ENCODE measurements at regions not wholly inside any gene's neighbourhood (a gene's known extent, or its start where the extent isn't known, plus 50 kb on each side); places are given as distances from the start of the nearest gene placed in this dataset.
"Not testable (repeated sequence)": the region's sequence is repeated elsewhere in the genome, so short reads cannot be mapped to it uniquely, and the experiment has no call there.

- Histone ChIP-seq H3K9ac (ENCODE audit: insufficient read length) (no peak overlapping the region), H3K9me3 (ENCODE audit: low read depth, low read length) (no peaks in the 10 kb centered on the region), H3K36me3 (ENCODE audit: insufficient read depth, low read length) (no peaks in the 10 kb centered on the region), H3K27ac (no peak overlapping the region), H3K4me3 (no peak overlapping the region)
- TF ChIP-seq EZH2 (IDR thresholded peaks at IDR 0.05) (no peak), POLR2AphosphoS5 (IDR thresholded peaks at IDR 0.05; ENCODE audit: borderline replicate concordance, low read depth, low read length) (no peak)
- no peak for DNase-seq (ENCODE audit: low read depth, low spot score)
These were observed 104.0 kb upstream of the CPM start for GRCh38 chr12:69036999-69037398.

GRCh38 chr12:69039911-69040310 lies 106.9 kb upstream of the CPM start:
- no peak overlapping the region for H3K27ac ChIP-seq
- TF ChIP-seq POLR2AphosphoS5 (IDR thresholded peaks at IDR 0.05; ENCODE audit: borderline replicate concordance, low read depth, low read length): no peak
- TF ChIP-seq FOXP2 (optimal IDR thresholded peaks at IDR 0.05; ENCODE audit: control extremely low read depth, extremely low read length, insufficient read depth): no peak
- no peak for TF ChIP-seq EZH2 (IDR thresholded peaks at IDR 0.05)
- no peak for DNase-seq (ENCODE audit: low read depth, low spot score)
- no peaks in the 10 kb centered on the region for H3K9me3 ChIP-seq (ENCODE audit: low read depth, low read length)
- no peak overlapping the region for H3K4me3 ChIP-seq
- H3K36me3 ChIP-seq (ENCODE audit: insufficient read depth, low read length): no peaks in the 10 kb centered on the region
- no peak overlapping the region for H3K9ac ChIP-seq (ENCODE audit: insufficient read length)

GRCh38 chr12:69042557-69042956 lies 109.6 kb upstream of the CPM start:
- Histone ChIP-seq H3K9ac (ENCODE audit: insufficient read length) (no peak overlapping the region), H3K4me3 (no peak overlapping the region), H3K36me3 (ENCODE audit: insufficient read depth, low read length) (no peaks in the 10 kb centered on the region), H3K9me3 (ENCODE audit: low read depth, low read length) (no peaks in the 10 kb centered on the region), H3K27ac (no peak overlapping the region)
- no peak for DNase-seq (ENCODE audit: low read depth, low spot score)
- TF ChIP-seq FOXP2 (optimal IDR thresholded peaks at IDR 0.05; ENCODE audit: control extremely low read depth, extremely low read length, insufficient read depth) (no peak), POLR2AphosphoS5 (IDR thresholded peaks at IDR 0.05; ENCODE audit: borderline replicate concordance, low read depth, low read length) (no peak), EZH2 (IDR thresholded peaks at IDR 0.05) (no peak)

- no peak overlapping the region for H3K27ac ChIP-seq
- H3K4me3 ChIP-seq: no peak overlapping the region
- no peaks in the 10 kb centered on the region for H3K36me3 ChIP-seq (ENCODE audit: insufficient read depth, low read length)
- no peak overlapping the region for H3K9ac ChIP-seq (ENCODE audit: insufficient read length)
- no peaks in the 10 kb centered on the region for H3K9me3 ChIP-seq (ENCODE audit: low read depth, low read length)
- no peak for TF ChIP-seq POLR2AphosphoS5 (IDR thresholded peaks at IDR 0.05; ENCODE audit: borderline replicate concordance, low read depth, low read length)
- TF ChIP-seq FOXP2 (optimal IDR thresholded peaks at IDR 0.05; ENCODE audit: control extremely low read depth, extremely low read length, insufficient read depth): no peak
- no peak for TF ChIP-seq EZH2 (IDR thresholded peaks at IDR 0.05)
- no peak for DNase-seq (ENCODE audit: low read depth, low spot score)
These were observed 110.0 kb upstream of the CPM start for GRCh38 chr12:69042970-69043369.

- DNase-seq (ENCODE audit: low read depth, low spot score): no peak
These were observed 111.9 kb upstream of the CPM start for GRCh38 chr12:69044887-69045286.

GRCh38 chr12:69045430-69045829 lies 112.5 kb upstream of the CPM start:
- TF ChIP-seq EZH2 (IDR thresholded peaks at IDR 0.05): no peak
- no peak for TF ChIP-seq FOXP2 (optimal IDR thresholded peaks at IDR 0.05; ENCODE audit: control extremely low read depth, extremely low read length, insufficient read depth)
- TF ChIP-seq POLR2AphosphoS5 (IDR thresholded peaks at IDR 0.05; ENCODE audit: borderline replicate concordance, low read depth, low read length): no peak
- H3K4me3 ChIP-seq: no peak overlapping the region
- H3K27ac ChIP-seq: no peak overlapping the region
- no peaks in the 10 kb centered on the region for H3K9me3 ChIP-seq (ENCODE audit: low read depth, low read length)
- no peaks in the 10 kb centered on the region for H3K36me3 ChIP-seq (ENCODE audit: insufficient read depth, low read length)
- no peak overlapping the region for H3K9ac ChIP-seq (ENCODE audit: insufficient read length)
- no peak for DNase-seq (ENCODE audit: low read depth, low spot score)

More at GRCh38 chr12:69044887-69045286, 111.9 kb upstream of the CPM start:
- H3K27ac ChIP-seq: no peak overlapping the region
- H3K4me3 ChIP-seq: no peak overlapping the region
- H3K9me3 ChIP-seq (ENCODE audit: low read depth, low read length): no peaks in the 10 kb centered on the region
- no peak overlapping the region for H3K9ac ChIP-seq (ENCODE audit: insufficient read length)
- no peak for TF ChIP-seq EZH2 (IDR thresholded peaks at IDR 0.05)
- TF ChIP-seq POLR2AphosphoS5 (IDR thresholded peaks at IDR 0.05; ENCODE audit: borderline replicate concordance, low read depth, low read length): no peak
- TF ChIP-seq FOXP2 (optimal IDR thresholded peaks at IDR 0.05; ENCODE audit: control extremely low read depth, extremely low read length, insufficient read depth): no peak
- H3K36me3 ChIP-seq (ENCODE audit: insufficient read depth, low read length): no peaks in the 10 kb centered on the region

- Histone ChIP-seq H3K9me3 (ENCODE audit: low read depth, low read length) (no peaks in the 10 kb centered on the region), H3K4me3 (no peak overlapping the region), H3K27ac (no peak overlapping the region), H3K36me3 (ENCODE audit: insufficient read depth, low read length) (no peaks in the 10 kb centered on the region), H3K9ac (ENCODE audit: insufficient read length) (no peak overlapping the region)
- no peak for DNase-seq (ENCODE audit: low read depth, low spot score)
- TF ChIP-seq POLR2AphosphoS5 (IDR thresholded peaks at IDR 0.05; ENCODE audit: borderline replicate concordance, low read depth, low read length) (no peak), EZH2 (IDR thresholded peaks at IDR 0.05) (no peak), FOXP2 (optimal IDR thresholded peaks at IDR 0.05; ENCODE audit: control extremely low read depth, extremely low read length, insufficient read depth) (no peak)
These were observed 113.4 kb upstream of the CPM start for GRCh38 chr12:69046363-69046762.

- H3K4me3 ChIP-seq: no peak overlapping the region
- no peak overlapping the region for H3K27ac ChIP-seq
- H3K9ac ChIP-seq (ENCODE audit: insufficient read length): no peak overlapping the region
- no peak for TF ChIP-seq POLR2AphosphoS5 (IDR thresholded peaks at IDR 0.05; ENCODE audit: borderline replicate concordance, low read depth, low read length)
- H3K9me3 ChIP-seq (ENCODE audit: low read depth, low read length): no peaks in the 10 kb centered on the region
- no peak for DNase-seq (ENCODE audit: low read depth, low spot score)
- no peaks in the 10 kb centered on the region for H3K36me3 ChIP-seq (ENCODE audit: insufficient read depth, low read length)
These were observed 113.9 kb upstream of the CPM start for GRCh38 chr12:69046920-69047319.

- Histone ChIP-seq H3K36me3 (ENCODE audit: insufficient read depth, low read length) (no peaks in the 10 kb centered on the region), H3K9ac (ENCODE audit: insufficient read length) (no peak overlapping the region)
- no peak for DNase-seq (ENCODE audit: low read depth, low spot score)
These were observed 115.0 kb upstream of the CPM start for GRCh38 chr12:69047990-69048389.

GRCh38 chr12:69049855-69050254 lies 116.9 kb upstream of the CPM start:
- not testable (repeated sequence) for DNase-seq (ENCODE audit: low read depth, low spot score); H3K9me3 ChIP-seq (ENCODE audit: low read depth, low read length); H3K36me3 ChIP-seq (ENCODE audit: insufficient read depth, low read length); H3K4me3 ChIP-seq; H3K9ac ChIP-seq (ENCODE audit: insufficient read length); H3K27ac ChIP-seq

More at GRCh38 chr12:69047990-69048389, 115.0 kb upstream of the CPM start:
- no peak overlapping the region for H3K27ac ChIP-seq
- no peak overlapping the region for H3K4me3 ChIP-seq
- TF ChIP-seq POLR2AphosphoS5 (IDR thresholded peaks at IDR 0.05; ENCODE audit: borderline replicate concordance, low read depth, low read length): no peak
- no peak for TF ChIP-seq FOXP2 (optimal IDR thresholded peaks at IDR 0.05; ENCODE audit: control extremely low read depth, extremely low read length, insufficient read depth)
- H3K9me3 ChIP-seq (ENCODE audit: low read depth, low read length): no peaks in the 10 kb centered on the region
